ENCODE measurements at regions not wholly inside any gene's neighbourhood (a gene's known extent, or its start where the extent isn't known, plus 50 kb on each side); places are given as distances from the start of the nearest gene placed in this dataset.

- TF ChIP-seq, protein P1, sequence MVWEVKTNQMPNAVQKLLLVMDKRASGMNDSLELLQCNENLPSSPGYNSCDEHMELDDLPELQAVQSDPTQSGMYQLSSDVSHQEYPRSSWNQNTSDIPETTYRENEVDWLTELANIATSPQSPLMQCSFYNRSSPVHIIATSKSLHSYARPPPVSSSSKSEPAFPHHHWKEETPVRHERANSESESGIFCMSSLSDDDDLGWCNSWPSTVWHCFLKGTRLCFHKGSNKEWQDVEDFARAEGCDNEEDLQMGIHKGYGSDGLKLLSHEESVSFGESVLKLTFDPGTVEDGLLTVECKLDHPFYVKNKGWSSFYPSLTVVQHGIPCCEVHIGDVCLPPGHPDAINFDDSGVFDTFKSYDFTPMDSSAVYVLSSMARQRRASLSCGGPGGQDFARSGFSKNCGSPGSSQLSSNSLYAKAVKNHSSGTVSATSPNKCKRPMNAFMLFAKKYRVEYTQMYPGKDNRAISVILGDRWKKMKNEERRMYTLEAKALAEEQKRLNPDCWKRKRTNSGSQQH (CRISPR knock-in tag; IDR thresholded peaks at IDR 0.05; ENCODE audit: low read depth), result no peak
- no peak for TF ChIP-seq MTF2 (CRISPR knock-in tag; IDR thresholded peaks at IDR 0.05; ENCODE audit: borderline replicate concordance)
These were observed 313.2 kb downstream of the AHR start (continued) for GRCh38 chr7:17611611-17612010.

GRCh38 chr7:17613338-17614041 is 315.0 kb downstream of the AHR start:
- Histone ChIP-seq H3K4me1 (ENCODE audit: insufficient read depth, low read length) (peaks cover 28% of the 10 kb centered on the region), H4K20me1 (ENCODE audit: insufficient read depth, low read length) (no peaks in the 10 kb centered on the region), H3K9ac (ENCODE audit: insufficient read depth, low read depth, low read length) (no peak overlapping the region), H3K4me3 (replicated peaks in 1 of 3; ENCODE audit: insufficient read depth in 1 of 3, low read depth in 2 of 3, low read length in 3 of 3) (no peak overlapping the region), H3K4me2 (ENCODE audit: low read depth, low read length) (no peak overlapping the region), H3K27me3 (ENCODE audit: control insufficient read depth in 1 of 2, insufficient read depth in 2 of 2, low read length in 2 of 2) (no peaks in the 10 kb centered on the region), H2AFZ (ENCODE audit: low read length) (no peak overlapping the region), H3K36me3 (replicated peaks in 1 of 2; ENCODE audit: control insufficient read depth in 1 of 2, insufficient read depth in 2 of 2, low read length in 2 of 2) (no peaks in the 10 kb centered on the region), H3K79me2 (ENCODE audit: insufficient read depth, low read length) (no peaks in the 10 kb centered on the region), H3K27ac (ENCODE audit: extremely low read length, insufficient read depth, low read length) (no peak overlapping the region), H3K9me3 (ENCODE audit: low read length) (no peaks in the 10 kb centered on the region)
- TF ChIP-seq ZNF260 (CRISPR knock-in tag; IDR thresholded peaks at IDR 0.05; ENCODE audit: borderline replicate concordance, low read depth) (no peak), RELA (CRISPR knock-in tag; IDR thresholded peaks at IDR 0.05) (no peak), ZNF468 (CRISPR knock-in tag; IDR thresholded peaks at IDR 0.05) (no peak), ZNF790 (CRISPR knock-in tag; IDR thresholded peaks at IDR 0.05; ENCODE audit: borderline replicate concordance) (no peak), ZNF530 (CRISPR knock-in tag; IDR thresholded peaks at IDR 0.05; ENCODE audit: low read depth) (no peak), NFYC (CRISPR knock-in tag; IDR thresholded peaks at IDR 0.05) (no peak), KLF15 (CRISPR knock-in tag; IDR thresholded peaks at IDR 0.05; ENCODE audit: borderline replicate concordance) (no peak), ZNF639 (CRISPR knock-in tag; conservative IDR thresholded peaks at IDR 0.05) (no peak), CENPT (CRISPR knock-in tag; IDR thresholded peaks at IDR 0.05; ENCODE audit: low read depth) (no peak), PTBP1 (IDR thresholded peaks at IDR 0.05; ENCODE audit: low read depth, low read length, poor library complexity, severe bottlenecking) (no peak), THRA (CRISPR knock-in tag; IDR thresholded peaks at IDR 0.05; ENCODE audit: borderline replicate concordance) (no peak)
- TF ChIP-seq, protein P2, sequence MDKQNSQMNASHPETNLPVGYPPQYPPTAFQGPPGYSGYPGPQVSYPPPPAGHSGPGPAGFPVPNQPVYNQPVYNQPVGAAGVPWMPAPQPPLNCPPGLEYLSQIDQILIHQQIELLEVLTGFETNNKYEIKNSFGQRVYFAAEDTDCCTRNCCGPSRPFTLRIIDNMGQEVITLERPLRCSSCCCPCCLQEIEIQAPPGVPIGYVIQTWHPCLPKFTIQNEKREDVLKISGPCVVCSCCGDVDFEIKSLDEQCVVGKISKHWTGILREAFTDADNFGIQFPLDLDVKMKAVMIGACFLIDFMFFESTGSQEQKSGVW (CRISPR knock-in tag; IDR thresholded peaks at IDR 0.05; ENCODE audit: borderline replicate concordance), result no peak
- ATAC-seq, result no peak
- CTCF ChIA-PET (ENCODE audit: low intra/inter-chr PET ratio, low total read pairs), result no interaction called here
- no peak for DNase-seq (ENCODE audit: low spot score)
- POLR2A ChIA-PET, result no interaction called here
- no peak for FAIRE-seq
- 59% methylated on average over 2 of the region's 2 CpGs for WGBS (ENCODE audit: low lambda C conversion rate)
- no TSS peak for BruUV-seq (replicated peaks)
- intact Hi-C loops (cut with micrococcal nuclease; ENCODE audit: unreplicated experiment), result no loop called here
- in situ Hi-C loops (cut with HindIII; ENCODE audit: extremely low pct_ligation_motif_present, low pct_unique_long_range_greater_than_20kb), result no loop called here

Measured in HepG2 (cell line).